ENCODE measurements at regions not wholly inside any gene's neighbourhood (a gene's known extent, or its start where the extent isn't known, plus 50 kb on each side); places are given as distances from the start of the nearest gene placed in this dataset.
A peak's percentile ranks its signal among the peaks of the same experiment; 100 is the strongest.

- Histone ChIP-seq H3K4me1 (ENCODE audit: insufficient read depth, low read length, poor library complexity, severe bottlenecking) (peaks cover 15% of the 10 kb centered on the region), H3K9ac (ENCODE audit: low read depth, low read length, poor library complexity, severe bottlenecking) (no peak overlapping the region), H3K79me2 (ENCODE audit: insufficient read depth, low read length) (no peaks in the 10 kb centered on the region), H3K4me2 (ENCODE audit: low read depth, low read length, poor library complexity, severe bottlenecking) (no peak overlapping the region), H3K4me3 (ENCODE audit: low read length, poor library complexity, severe bottlenecking) (no peak overlapping the region), H2AFZ (ENCODE audit: low read length) (no peak overlapping the region), H3K27me3 (ENCODE audit: insufficient read depth, low read length, poor library complexity, severe bottlenecking) (no peaks in the 10 kb centered on the region), H4K20me1 (ENCODE audit: insufficient read depth, low read length, poor library complexity, severe bottlenecking) (no peaks in the 10 kb centered on the region), H3K9me2 (replicated peaks; ENCODE audit: low read depth, low read length) (no peaks in the 10 kb centered on the region), H3F3A (ENCODE audit: low read depth) (no peaks in the 10 kb centered on the region), H3K36me3 (ENCODE audit: insufficient read depth, low read length) (no peaks in the 10 kb centered on the region), H3K9me3 (ENCODE audit: insufficient read depth, low read depth, low read length) (no peaks in the 10 kb centered on the region)
- TF ChIP-seq CTCF (conservative IDR thresholded peaks at IDR 0.05; ENCODE audit: low read length) = no peak
- TF ChIP-seq EZH2phosphoT487 (IDR thresholded peaks at IDR 0.05; ENCODE audit: borderline replicate concordance) = no peak
Measured at GRCh38 chr20:19849341-19850197, 91.5 kb downstream of the RIN2 start.

- Histone ChIP-seq H3K9me3 (ENCODE audit: insufficient read depth, low read depth, low read length) (no peaks in the 10 kb centered on the region), H3K9ac (ENCODE audit: low read depth, low read length, poor library complexity, severe bottlenecking) (no peak overlapping the region), H3K4me3 (ENCODE audit: low read length, poor library complexity, severe bottlenecking) (no peak overlapping the region), H3K4me1 (ENCODE audit: insufficient read depth, low read length, poor library complexity, severe bottlenecking) (peaks cover 15% of the 10 kb centered on the region), H3K79me2 (ENCODE audit: insufficient read depth, low read length) (no peaks in the 10 kb centered on the region), H2AFZ (ENCODE audit: low read length) (no peak overlapping the region), H4K20me1 (ENCODE audit: insufficient read depth, low read length, poor library complexity, severe bottlenecking) (no peaks in the 10 kb centered on the region), H3K27me3 (ENCODE audit: insufficient read depth, low read length, poor library complexity, severe bottlenecking) (no peaks in the 10 kb centered on the region), H3F3A (ENCODE audit: low read depth) (no peaks in the 10 kb centered on the region), H3K36me3 (ENCODE audit: insufficient read depth, low read length) (no peaks in the 10 kb centered on the region), H3K4me2 (ENCODE audit: low read depth, low read length, poor library complexity, severe bottlenecking) (no peak overlapping the region), H3K9me2 (replicated peaks; ENCODE audit: low read depth, low read length) (no peaks in the 10 kb centered on the region)
- TF ChIP-seq CTCF (conservative IDR thresholded peaks at IDR 0.05; ENCODE audit: low read length) = no peak
- TF ChIP-seq EZH2phosphoT487 (IDR thresholded peaks at IDR 0.05; ENCODE audit: borderline replicate concordance) = no peak
Measured at GRCh38 chr20:19850198-19850533, 92.1 kb downstream of the RIN2 start.

GRCh38 chr20:19851861-19852260, 93.8 kb downstream of the RIN2 start:
- no peak overlapping the region for H3K9ac ChIP-seq (ENCODE audit: low read depth, low read length, poor library complexity, severe bottlenecking)
- peaks cover 15% of the 10 kb centered on the region for H3K4me1 ChIP-seq (ENCODE audit: insufficient read depth, low read length, poor library complexity, severe bottlenecking)
- TF ChIP-seq EZH2phosphoT487 (IDR thresholded peaks at IDR 0.05; ENCODE audit: borderline replicate concordance) (no peak), CTCF (conservative IDR thresholded peaks at IDR 0.05; ENCODE audit: low read length) (no peak)
- no peaks in the 10 kb centered on the region for H3K9me3 ChIP-seq (ENCODE audit: insufficient read depth, low read depth, low read length)
- no peak overlapping the region for H2AFZ ChIP-seq (ENCODE audit: low read length)
- no peaks in the 10 kb centered on the region for H3K79me2 ChIP-seq (ENCODE audit: insufficient read depth, low read length)
- H3K36me3 ChIP-seq (ENCODE audit: insufficient read depth, low read length) = no peaks in the 10 kb centered on the region
- no peaks in the 10 kb centered on the region for H3K9me2 ChIP-seq (replicated peaks; ENCODE audit: low read depth, low read length)
- no peaks in the 10 kb centered on the region for H4K20me1 ChIP-seq (ENCODE audit: insufficient read depth, low read length, poor library complexity, severe bottlenecking)
- H3K4me3 ChIP-seq (ENCODE audit: low read length, poor library complexity, severe bottlenecking) = peak overlapping the region; percentile 3
- no peaks in the 10 kb centered on the region for H3F3A ChIP-seq (ENCODE audit: low read depth)
- H3K4me2 ChIP-seq (ENCODE audit: low read depth, low read length, poor library complexity, severe bottlenecking) = peak overlapping the region; percentile 42
- no peaks in the 10 kb centered on the region for H3K27me3 ChIP-seq (ENCODE audit: insufficient read depth, low read length, poor library complexity, severe bottlenecking)

All from Loucy (cell line).